ENCODE measurements at regions not wholly inside any gene's neighbourhood (a gene's known extent, or its start where the extent isn't known, plus 50 kb on each side); places are given as distances from the start of the nearest gene placed in this dataset.

DNA sequence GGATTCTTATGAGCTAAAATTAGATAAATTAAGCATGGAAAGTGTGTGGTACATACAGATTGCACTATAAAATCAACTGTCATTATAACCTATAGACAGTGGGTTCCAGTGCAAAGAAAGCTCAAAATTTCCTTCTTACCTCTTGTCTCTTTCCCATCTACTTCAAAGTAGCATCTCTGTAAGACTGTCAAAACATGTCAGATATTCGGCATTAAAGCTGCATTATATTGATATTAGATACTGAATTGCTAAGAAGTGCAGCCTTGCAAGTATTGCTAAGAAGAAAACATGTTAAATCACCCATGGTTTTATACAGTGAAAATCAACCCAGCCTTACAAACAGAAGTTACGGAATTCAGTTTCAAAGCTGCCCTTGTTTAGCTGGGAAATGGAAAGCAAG, 849.8 kb upstream of the FAT3 start:
- Histone ChIP-seq H3K79me2 (ENCODE audit: control insufficient read depth, insufficient read depth, low read length, unreplicated experiment) (no peaks in the 10 kb centered on the region), H2AFZ (ENCODE audit: low read length, unreplicated experiment) (no peak overlapping the region), H3K36me3 (ENCODE audit: insufficient read depth, low read length) (no peaks in the 10 kb centered on the region), H3K4me3 (ENCODE audit: low read depth, low read length) (no peak overlapping the region), H3K27me3 (ENCODE audit: insufficient read depth, low read length) (no peaks in the 10 kb centered on the region), H3K4me1 (ENCODE audit: control insufficient read depth, insufficient read depth, low read length, unreplicated experiment) (no peaks in the 10 kb centered on the region), H3K27ac (ENCODE audit: low read depth, low read length) (no peak overlapping the region)

DNA sequence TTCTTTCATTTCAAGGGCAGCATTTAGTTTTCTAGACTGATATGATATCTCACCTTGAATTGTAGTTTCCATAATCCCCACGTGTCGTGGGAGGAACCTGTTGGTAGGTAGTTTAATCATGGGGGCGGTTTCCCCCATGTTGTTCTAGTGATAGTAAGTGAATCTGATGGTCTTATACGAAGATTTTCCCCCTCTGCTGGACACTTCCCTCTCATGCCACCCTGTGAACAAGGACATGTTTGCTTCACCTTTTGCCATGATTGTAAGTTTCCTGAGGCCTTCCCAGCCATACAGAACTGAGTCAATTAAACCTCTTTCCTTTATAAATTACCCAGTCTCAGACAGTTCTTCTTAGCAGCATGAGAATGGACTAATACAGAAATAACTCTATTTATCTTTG, 851.1 kb upstream of the FAT3 start:
- H3K27me3 ChIP-seq (ENCODE audit: insufficient read depth, low read length) = no peaks in the 10 kb centered on the region
- H3K4me3 ChIP-seq (ENCODE audit: low read depth, low read length) = no peak overlapping the region
- no peaks in the 10 kb centered on the region for H3K4me1 ChIP-seq (ENCODE audit: control insufficient read depth, insufficient read depth, low read length, unreplicated experiment)
- no peaks in the 10 kb centered on the region for H3K36me3 ChIP-seq (ENCODE audit: insufficient read depth, low read length)
- H3K79me2 ChIP-seq (ENCODE audit: control insufficient read depth, insufficient read depth, low read length, unreplicated experiment) = no peaks in the 10 kb centered on the region
- no peak overlapping the region for H3K27ac ChIP-seq (ENCODE audit: low read depth, low read length)
- H2AFZ ChIP-seq (ENCODE audit: low read length, unreplicated experiment) = no peak overlapping the region

DNA sequence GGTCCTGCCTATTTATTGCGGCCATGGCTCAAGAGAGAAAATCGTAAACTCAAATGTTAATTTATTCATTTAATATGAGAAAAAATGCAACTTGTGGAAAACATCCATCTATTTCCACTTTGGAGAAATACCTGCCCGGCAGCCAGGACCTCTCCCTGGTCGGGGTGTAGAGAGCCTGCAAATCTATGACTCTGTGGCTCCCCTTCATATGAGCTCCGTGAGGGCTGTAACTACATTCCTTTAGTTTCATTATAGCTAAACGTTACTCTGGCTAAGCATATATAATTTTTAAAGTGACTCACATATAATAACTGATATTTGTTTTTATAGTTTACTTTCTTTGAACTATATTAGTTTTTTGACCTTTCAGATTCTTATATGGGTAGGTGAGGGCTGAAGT, 857.8 kb upstream of the FAT3 start:
- no peaks in the 10 kb centered on the region for H3K79me2 ChIP-seq (ENCODE audit: control insufficient read depth, insufficient read depth, low read length, unreplicated experiment)
- no peak overlapping the region for H3K4me3 ChIP-seq (ENCODE audit: low read depth, low read length)
- no peaks in the 10 kb centered on the region for H3K36me3 ChIP-seq (ENCODE audit: insufficient read depth, low read length)
- no peaks in the 10 kb centered on the region for H3K27me3 ChIP-seq (ENCODE audit: insufficient read depth, low read length)
- no peak overlapping the region for H2AFZ ChIP-seq (ENCODE audit: low read length, unreplicated experiment)
- H3K4me1 ChIP-seq (ENCODE audit: control insufficient read depth, insufficient read depth, low read length, unreplicated experiment) = no peaks in the 10 kb centered on the region
- no peak overlapping the region for H3K27ac ChIP-seq (ENCODE audit: low read depth, low read length)

DNA sequence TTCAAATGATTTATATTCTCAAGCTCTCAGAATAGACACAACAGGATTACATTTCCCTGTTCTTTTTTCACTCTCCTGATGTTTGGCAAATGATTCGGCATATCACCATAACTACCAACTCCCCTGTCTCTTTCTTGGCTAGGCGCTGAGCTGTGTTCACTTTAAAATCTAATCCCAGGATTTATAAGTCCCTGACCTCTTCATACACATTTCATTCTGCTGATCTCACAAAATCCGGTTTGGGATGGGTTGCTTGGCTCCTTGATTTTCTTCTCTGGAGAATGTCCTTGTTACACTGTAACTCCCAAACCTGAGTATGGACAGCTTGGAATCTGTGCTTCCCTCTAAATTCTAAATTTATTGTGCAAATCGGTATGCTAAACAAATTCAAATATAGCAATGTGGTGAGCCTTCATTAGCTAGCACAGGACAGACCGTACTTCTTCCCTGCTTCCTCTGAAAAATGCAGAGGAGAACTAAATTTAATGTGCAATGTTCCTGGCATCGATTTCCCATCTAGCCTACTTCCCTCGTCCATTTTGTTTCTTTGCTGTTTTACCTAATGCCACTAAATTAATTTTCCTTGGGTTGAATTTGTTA, 858.5 kb upstream of the FAT3 start:
- no peak overlapping the region for H2AFZ ChIP-seq (ENCODE audit: low read length, unreplicated experiment)
- no peak overlapping the region for H3K27ac ChIP-seq (ENCODE audit: low read depth, low read length)
- H3K36me3 ChIP-seq (ENCODE audit: insufficient read depth, low read length) = no peaks in the 10 kb centered on the region
- no peak overlapping the region for H3K4me3 ChIP-seq (ENCODE audit: low read depth, low read length)
- no peaks in the 10 kb centered on the region for H3K27me3 ChIP-seq (ENCODE audit: insufficient read depth, low read length)
- no peaks in the 10 kb centered on the region for H3K4me1 ChIP-seq (ENCODE audit: control insufficient read depth, insufficient read depth, low read length, unreplicated experiment)
- H3K79me2 ChIP-seq (ENCODE audit: control insufficient read depth, insufficient read depth, low read length, unreplicated experiment) = no peaks in the 10 kb centered on the region

DNA sequence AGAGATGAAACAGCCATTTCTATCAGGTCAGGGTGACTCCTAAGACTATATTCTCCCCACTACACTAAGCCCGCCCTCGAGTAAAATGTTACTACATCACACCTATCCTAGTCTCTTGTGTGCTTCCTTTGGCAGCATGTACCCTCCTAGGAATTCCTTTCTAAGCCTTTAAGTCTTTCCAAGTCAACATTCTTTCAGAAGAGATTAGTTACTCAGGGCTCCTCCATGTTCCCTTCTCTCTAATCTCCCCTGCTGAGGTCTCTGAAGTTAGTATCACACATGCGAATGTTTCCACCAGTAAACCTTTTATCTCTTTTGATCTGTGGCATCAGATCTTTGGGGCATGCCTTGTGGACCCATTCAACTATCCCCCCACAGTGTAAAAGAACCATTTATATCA, 873.7 kb upstream of the FAT3 start:
- no peaks in the 10 kb centered on the region for H3K36me3 ChIP-seq (ENCODE audit: insufficient read depth, low read length)
- H3K4me3 ChIP-seq (ENCODE audit: low read depth, low read length) = no peak overlapping the region
- no peaks in the 10 kb centered on the region for H3K27me3 ChIP-seq (ENCODE audit: insufficient read depth, low read length)
- H2AFZ ChIP-seq (ENCODE audit: low read length, unreplicated experiment) = no peak overlapping the region
- no peaks in the 10 kb centered on the region for H3K4me1 ChIP-seq (ENCODE audit: control insufficient read depth, insufficient read depth, low read length, unreplicated experiment)
- no peak overlapping the region for H3K27ac ChIP-seq (ENCODE audit: low read depth, low read length)
- no peaks in the 10 kb centered on the region for H3K79me2 ChIP-seq (ENCODE audit: control insufficient read depth, insufficient read depth, low read length, unreplicated experiment)

DNA sequence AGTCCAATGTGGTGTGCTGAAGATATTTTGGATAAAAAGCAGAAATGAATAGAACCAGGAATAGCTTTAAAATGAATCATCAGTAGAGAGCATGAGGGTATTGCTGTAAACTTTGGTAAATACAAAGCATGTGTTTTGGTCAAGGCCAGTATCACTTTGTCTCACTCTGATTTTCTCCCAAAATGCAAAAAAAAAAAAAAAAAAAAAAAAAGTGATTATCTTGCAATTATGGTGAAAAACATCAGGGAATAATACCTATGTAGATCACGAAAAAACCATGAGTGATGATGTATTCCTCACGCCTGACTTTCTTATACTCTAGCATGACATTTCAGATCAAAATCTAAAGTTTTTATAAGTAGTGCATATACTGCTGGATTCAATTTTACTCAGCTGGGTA, 897.9 kb upstream of the FAT3 start:
- no peaks in the 10 kb centered on the region for H3K4me1 ChIP-seq (ENCODE audit: control insufficient read depth, insufficient read depth, low read length, unreplicated experiment)
- H2AFZ ChIP-seq (ENCODE audit: low read length, unreplicated experiment) = no peak overlapping the region
- no peak overlapping the region for H3K27ac ChIP-seq (ENCODE audit: low read depth, low read length)
- no peaks in the 10 kb centered on the region for H3K36me3 ChIP-seq (ENCODE audit: insufficient read depth, low read length)
- no peaks in the 10 kb centered on the region for H3K27me3 ChIP-seq (ENCODE audit: insufficient read depth, low read length)
- no peaks in the 10 kb centered on the region for H3K79me2 ChIP-seq (ENCODE audit: control insufficient read depth, insufficient read depth, low read length, unreplicated experiment)
- no peak overlapping the region for H3K4me3 ChIP-seq (ENCODE audit: low read depth, low read length)

DNA sequence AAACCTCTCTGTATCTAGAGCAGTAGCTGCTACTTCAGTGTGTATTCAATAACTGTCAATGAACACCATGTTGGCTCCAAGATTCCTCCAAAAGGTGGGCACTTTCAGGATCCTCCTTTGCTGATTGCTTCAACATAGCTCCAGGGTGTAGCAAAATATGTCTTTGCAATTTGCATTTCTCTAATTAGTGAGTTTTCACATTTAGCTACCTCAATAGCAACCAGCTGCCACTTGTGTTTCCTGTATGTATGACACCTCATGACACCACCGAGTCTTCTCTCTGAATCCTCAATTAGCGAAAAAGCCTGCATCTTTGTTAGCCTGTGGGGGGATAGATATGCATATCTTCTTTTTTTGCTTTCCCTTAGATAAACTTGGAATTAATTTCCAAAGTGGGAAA, 898.3 kb upstream of the FAT3 start:
- Histone ChIP-seq H3K79me2 (ENCODE audit: control insufficient read depth, insufficient read depth, low read length, unreplicated experiment) (no peaks in the 10 kb centered on the region), H3K27ac (ENCODE audit: low read depth, low read length) (no peak overlapping the region), H2AFZ (ENCODE audit: low read length, unreplicated experiment) (no peak overlapping the region), H3K36me3 (ENCODE audit: insufficient read depth, low read length) (no peaks in the 10 kb centered on the region), H3K4me3 (ENCODE audit: low read depth, low read length) (no peak overlapping the region), H3K4me1 (ENCODE audit: control insufficient read depth, insufficient read depth, low read length, unreplicated experiment) (no peaks in the 10 kb centered on the region), H3K27me3 (ENCODE audit: insufficient read depth, low read length) (no peaks in the 10 kb centered on the region)

DNA sequence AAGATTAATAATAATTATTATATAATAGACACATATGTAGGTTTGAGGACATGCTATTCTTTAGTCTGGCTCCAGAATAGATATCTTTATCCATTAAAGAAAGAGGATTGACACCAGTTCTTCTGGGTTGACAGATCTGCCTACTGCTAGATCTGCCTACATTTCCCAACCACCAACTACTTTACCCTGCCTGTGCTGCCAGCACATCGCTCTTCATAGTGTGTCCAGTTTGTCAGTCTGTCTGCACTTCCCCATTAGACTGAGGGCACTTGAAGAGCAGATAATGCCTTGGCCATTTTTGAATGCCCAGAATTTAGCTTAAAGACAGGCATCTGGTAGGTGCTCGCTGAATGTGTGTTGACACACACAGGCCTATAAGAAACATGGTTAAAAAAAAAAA, 910.1 kb upstream of the FAT3 start:
- no peak overlapping the region for H3K27ac ChIP-seq (ENCODE audit: low read depth, low read length)

DNA sequence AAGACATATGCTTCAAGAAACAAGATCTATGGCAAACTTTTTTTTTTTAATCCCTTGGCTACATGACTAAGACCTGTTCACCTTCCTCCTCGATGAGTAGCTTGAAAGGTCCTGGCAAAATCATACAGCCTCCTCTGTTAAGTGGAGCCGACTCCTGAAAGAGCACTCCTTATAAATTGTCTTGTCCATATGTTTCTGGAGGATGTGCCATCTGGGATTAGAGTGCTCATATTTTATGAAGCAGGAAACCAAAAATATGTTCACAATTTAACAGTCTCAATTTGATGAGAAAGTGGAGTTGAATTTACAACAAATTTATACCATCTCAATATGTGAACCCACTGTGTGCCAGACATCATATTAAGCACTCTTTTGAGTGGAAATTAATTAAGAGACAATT, 912.1 kb upstream of the FAT3 start:
- no peak overlapping the region for H2AFZ ChIP-seq (ENCODE audit: low read length, unreplicated experiment)
- H3K4me1 ChIP-seq (ENCODE audit: control insufficient read depth, insufficient read depth, low read length, unreplicated experiment) = no peaks in the 10 kb centered on the region
- H3K4me3 ChIP-seq (ENCODE audit: low read depth, low read length) = no peak overlapping the region
- no peaks in the 10 kb centered on the region for H3K27me3 ChIP-seq (ENCODE audit: insufficient read depth, low read length)
- no peaks in the 10 kb centered on the region for H3K79me2 ChIP-seq (ENCODE audit: control insufficient read depth, insufficient read depth, low read length, unreplicated experiment)
- no peak overlapping the region for H3K27ac ChIP-seq (ENCODE audit: low read depth, low read length)
- H3K36me3 ChIP-seq (ENCODE audit: insufficient read depth, low read length) = no peaks in the 10 kb centered on the region

More for the DNA sequence above, 910.1 kb upstream of the FAT3 start:
- H3K27me3 ChIP-seq (ENCODE audit: insufficient read depth, low read length) = no peaks in the 10 kb centered on the region
- no peak overlapping the region for H2AFZ ChIP-seq (ENCODE audit: low read length, unreplicated experiment)
- no peak overlapping the region for H3K4me3 ChIP-seq (ENCODE audit: low read depth, low read length)
- no peaks in the 10 kb centered on the region for H3K4me1 ChIP-seq (ENCODE audit: control insufficient read depth, insufficient read depth, low read length, unreplicated experiment)
- no peaks in the 10 kb centered on the region for H3K36me3 ChIP-seq (ENCODE audit: insufficient read depth, low read length)
- H3K79me2 ChIP-seq (ENCODE audit: control insufficient read depth, insufficient read depth, low read length, unreplicated experiment) = no peaks in the 10 kb centered on the region

DNA sequence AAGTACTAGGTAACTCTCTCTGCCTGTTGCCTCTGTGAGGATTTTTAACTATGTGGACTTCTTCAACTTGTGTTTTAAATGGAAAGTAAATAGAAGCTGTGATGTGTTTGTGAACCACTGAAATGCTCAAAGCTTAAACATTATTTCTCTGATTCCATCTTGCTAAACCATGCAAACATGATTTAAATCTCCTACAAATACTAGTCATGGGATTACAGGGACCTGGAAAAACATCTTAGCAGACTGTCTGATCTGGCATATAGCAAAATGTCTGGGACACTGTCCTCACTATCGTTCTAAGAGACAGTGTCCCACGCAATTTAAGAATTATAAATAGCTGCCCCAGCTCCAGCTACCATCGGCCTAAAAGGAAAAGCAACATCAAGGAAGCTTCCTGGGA, 914.5 kb upstream of the FAT3 start:
- Histone ChIP-seq H3K27ac (ENCODE audit: low read depth, low read length) (no peak overlapping the region), H2AFZ (ENCODE audit: low read length, unreplicated experiment) (no peak overlapping the region), H3K4me1 (ENCODE audit: control insufficient read depth, insufficient read depth, low read length, unreplicated experiment) (no peaks in the 10 kb centered on the region), H3K4me3 (ENCODE audit: low read depth, low read length) (no peak overlapping the region), H3K79me2 (ENCODE audit: control insufficient read depth, insufficient read depth, low read length, unreplicated experiment) (no peaks in the 10 kb centered on the region), H3K27me3 (ENCODE audit: insufficient read depth, low read length) (no peaks in the 10 kb centered on the region), H3K36me3 (ENCODE audit: insufficient read depth, low read length) (no peaks in the 10 kb centered on the region)

DNA sequence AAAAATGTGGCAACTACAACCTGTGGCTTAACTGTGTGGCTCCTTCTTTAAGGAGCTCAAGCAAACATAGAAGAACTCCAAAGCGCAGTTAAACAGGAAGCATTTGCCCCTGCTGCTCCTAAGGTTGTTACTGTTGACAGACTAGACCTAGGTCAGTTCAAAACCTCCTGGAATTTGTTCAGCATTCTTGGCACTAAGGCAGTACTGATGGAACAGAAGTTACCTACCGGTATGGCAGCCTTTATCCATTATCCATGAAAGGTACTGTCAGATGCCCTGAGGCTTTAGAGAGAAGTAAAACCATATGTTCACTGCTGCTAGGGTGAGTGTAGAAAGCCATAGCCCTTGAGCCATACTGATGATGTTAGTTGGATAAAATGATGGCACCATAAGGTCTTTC, 916.5 kb upstream of the FAT3 start:
- no peaks in the 10 kb centered on the region for H3K27me3 ChIP-seq (ENCODE audit: insufficient read depth, low read length)
- H3K27ac ChIP-seq (ENCODE audit: low read depth, low read length) = no peak overlapping the region
- no peaks in the 10 kb centered on the region for H3K79me2 ChIP-seq (ENCODE audit: control insufficient read depth, insufficient read depth, low read length, unreplicated experiment)
- no peaks in the 10 kb centered on the region for H3K4me1 ChIP-seq (ENCODE audit: control insufficient read depth, insufficient read depth, low read length, unreplicated experiment)
- no peak overlapping the region for H2AFZ ChIP-seq (ENCODE audit: low read length, unreplicated experiment)
- H3K4me3 ChIP-seq (ENCODE audit: low read depth, low read length) = no peak overlapping the region
- no peaks in the 10 kb centered on the region for H3K36me3 ChIP-seq (ENCODE audit: insufficient read depth, low read length)

All from ACC112 (cell line).